HFF-Myc (cell line): ENCODE measurements at regions not wholly inside any gene's neighbourhood (a gene's known extent, or its start where the extent isn't known, plus 50 kb on each side); places are given as distances from the start of the nearest gene placed in this dataset.

Source experiments
- DNase-seq: peaks from one replicate; pipeline ENCODE4 v3.0.0-alpha.2; 2011; ENCODE audit warnings: low read depth; ENCODE audit errors: extremely low read depth
- H3K4me3 ChIP-seq: replicated peaks from 2 replicates; pipeline ENCODE4 v1.5.1; 2011; ENCODE audit warnings: low read depth, mild to moderate bottlenecking, control low read depth, low read length
- CTCF ChIP-seq: IDR thresholded peaks from 2 replicates; pipeline ENCODE4 v1.5.1; 2012; ENCODE audit warnings: mild to moderate bottlenecking, low read depth, low read length, control low read depth; ENCODE audit errors: missing control alignments

GRCh38 chr4:138890891-138891570, 124.5 kb upstream of the NOCT start:
- DNase-seq: no peak
- no peak overlapping the region for H3K4me3 ChIP-seq
- TF ChIP-seq CTCF: no peak

- DNase-seq: no peak
- H3K4me3 ChIP-seq: no peak overlapping the region
- TF ChIP-seq CTCF: no peak
Observed at GRCh38 chr4:138889216-138889615, 126.4 kb upstream of the NOCT start.

GRCh38 chr4:138887741-138888140, 127.8 kb upstream of the NOCT start:
- H3K4me3 ChIP-seq: no peak overlapping the region
- TF ChIP-seq CTCF: no peak
- no peak for DNase-seq

GRCh38 chr4:138887341-138887740, 128.2 kb upstream of the NOCT start:
- no peak overlapping the region for H3K4me3 ChIP-seq
- TF ChIP-seq CTCF: no peak
- no peak for DNase-seq

GRCh38 chr4:138879757-138880156, 135.8 kb upstream of the NOCT start:
- no peak for TF ChIP-seq CTCF
- no peak for DNase-seq

GRCh38 chr4:138875891-138876608, 139.5 kb upstream of the NOCT start:
- DNase-seq: peak; percentile 70
- TF ChIP-seq CTCF: no peak
- H3K4me3 ChIP-seq: no peak overlapping the region

More at GRCh38 chr4:138879757-138880156, 135.8 kb upstream of the NOCT start:
- no peak overlapping the region for H3K4me3 ChIP-seq
